Pulmonary artery endothelial cell (primary cell): ENCODE measurements at regions not wholly inside any gene's neighbourhood (a gene's known extent, or its start where the extent isn't known, plus 50 kb on each side); places are given as distances from the start of the nearest gene placed in this dataset.

Experiments used
- DNase-seq: peaks from one replicate; pipeline ENCODE4 v3.0.0-alpha.2; 2011; ENCODE audit warnings: low read depth, low spot score

GRCh38 chr14:61941421-61942150 is 179.4 kb downstream of the SNAPC1 start:
- DNase-seq = no peak

- DNase-seq = no peak
Observed at GRCh38 chr14:61948376-61948775, 186.2 kb downstream of the SNAPC1 start.

- no peak for DNase-seq
Observed at GRCh38 chr14:61950340-61950739, 188.1 kb downstream of the SNAPC1 start.

GRCh38 chr14:61953602-61954001 is 191.4 kb downstream of the SNAPC1 start:
- no peak for DNase-seq

- DNase-seq = no peak
Observed at GRCh38 chr14:61954306-61954705, 192.1 kb downstream of the SNAPC1 start.

- DNase-seq = no peak
Observed at GRCh38 chr14:61956517-61956916, 194.3 kb downstream of the SNAPC1 start.

GRCh38 chr14:61959348-61959747 is 197.1 kb downstream of the SNAPC1 start:
- DNase-seq = no peak

GRCh38 chr14:61961369-61961768 is 199.1 kb downstream of the SNAPC1 start:
- no peak for DNase-seq

- DNase-seq = no peak
Observed at GRCh38 chr14:61963926-61964325, 201.7 kb downstream of the SNAPC1 start.

- DNase-seq = no peak
Observed at GRCh38 chr14:61965030-61965745, 203.0 kb downstream of the SNAPC1 start.

- no peak for DNase-seq
Observed at GRCh38 chr14:61968207-61968606, 206.0 kb downstream of the SNAPC1 start.

GRCh38 chr14:61972711-61973110 is 210.5 kb downstream of the SNAPC1 start:
- DNase-seq = no peak

GRCh38 chr14:61973981-61974380 is 211.8 kb downstream of the SNAPC1 start:
- no peak for DNase-seq

GRCh38 chr14:61977217-61977616 is 215.0 kb downstream of the SNAPC1 start:
- DNase-seq = no peak

- DNase-seq = no peak
Observed at GRCh38 chr14:61988240-61988639, 226.0 kb downstream of the SNAPC1 start.

GRCh38 chr14:61992139-61992538 is 229.9 kb downstream of the SNAPC1 start:
- DNase-seq = no peak

GRCh38 chr14:61992926-61993325 is 230.7 kb downstream of the SNAPC1 start:
- DNase-seq = no peak

- DNase-seq = no peak
Observed at GRCh38 chr14:61994589-61994988, 232.4 kb downstream of the SNAPC1 start.

GRCh38 chr14:61996753-61997152 is 234.5 kb downstream of the SNAPC1 start:
- DNase-seq = no peak

GRCh38 chr14:61997161-61997560 is 234.9 kb downstream of the SNAPC1 start:
- DNase-seq = no peak

- DNase-seq = no peak
Observed at GRCh38 chr14:62001963-62002362, 239.7 kb downstream of the SNAPC1 start.

- DNase-seq = no peak
Observed at GRCh38 chr14:62002642-62003041, 240.4 kb downstream of the SNAPC1 start.

GRCh38 chr14:62003701-62004100 is 241.5 kb downstream of the SNAPC1 start:
- no peak for DNase-seq
